Coronary artery (tissue), 2 donors: ENCODE measurements at regions not wholly inside any gene's neighbourhood (a gene's known extent, or its start where the extent isn't known, plus 50 kb on each side); places are given as distances from the start of the nearest gene placed in this dataset.

ENCODE experiments used
- DNase-seq: peaks from one replicate; pipeline ENCODE4 v3.0.0-alpha.2; 2017; ENCODE audit warnings: low spot score
- H3K27ac ChIP-seq, 2 donors: fragments of 200-600 bp; sonication (generic); one replicate each; pipeline ENCODE4 v1.5.1; 2016 to 2019
- H3K4me3 ChIP-seq: fragments of 200-600 bp; sonication (generic); 2 replicates; pipeline ENCODE4 v1.5.1; 2016; ENCODE audit warnings: mild to moderate bottlenecking, moderate library complexity
- CTCF ChIP-seq: fragments of 200-600 bp; sonication (generic); IDR thresholded peaks from one replicate; pipeline ENCODE4 v1.5.1; 2019; ENCODE audit warnings: antibody characterized with exemption

- TF ChIP-seq CTCF: no peak
- Histone ChIP-seq H3K4me3 (no peak overlapping the region), H3K27ac (no peak overlapping the region)
- DNase-seq: no peak
Measured at GRCh38 chr5:118378959-118379358, 609.4 kb downstream of the DTWD2 start.

GRCh38 chr5:118377420-118377819 is 610.9 kb downstream of the DTWD2 start:
- Histone ChIP-seq H3K27ac (no peak overlapping the region), H3K4me3 (no peak overlapping the region)
- TF ChIP-seq CTCF: no peak
- DNase-seq: no peak

GRCh38 chr5:118371973-118372831 is 616.1 kb downstream of the DTWD2 start:
- no peak for TF ChIP-seq CTCF
- H3K27ac ChIP-seq: no peak overlapping the region
- no peak for DNase-seq
- H3K4me3 ChIP-seq: no peak overlapping the region

- TF ChIP-seq CTCF: no peak
- no peak for DNase-seq
- no peak overlapping the region for H3K4me3 ChIP-seq
- H3K27ac ChIP-seq: no peak overlapping the region
Measured at GRCh38 chr5:118366429-118366828, 621.9 kb downstream of the DTWD2 start.

- DNase-seq: no peak
- H3K4me3 ChIP-seq: no peak overlapping the region
- no peak for TF ChIP-seq CTCF
- no peak overlapping the region for H3K27ac ChIP-seq
Measured at GRCh38 chr5:118365718-118366117, 622.6 kb downstream of the DTWD2 start.

GRCh38 chr5:118354797-118355196 is 633.5 kb downstream of the DTWD2 start:
- DNase-seq: no peak

More at GRCh38 chr5:118354797-118355196, 633.5 kb downstream of the DTWD2 start:
- TF ChIP-seq CTCF: no peak
- H3K4me3 ChIP-seq: no peak overlapping the region
- H3K27ac ChIP-seq: no peak overlapping the region
